Endothelial cell of umbilical vein (primary cell): ENCODE measurements at regions not wholly inside any gene's neighbourhood (a gene's known extent, or its start where the extent isn't known, plus 50 kb on each side); places are given as distances from the start of the nearest gene placed in this dataset.

Experiments
- BruUV-seq: library from RNA; stranded (reverse); fragments of 400-500 nt; replicated peaks from 2 replicates; lab custom pipeline; 2021; lab: Mats Ljungman, UMichigan
- CTCF ChIA-PET: fragments of 300-600, 350-600 bp; sonication (Branson Sonifier 250); formaldehyde crosslinking; loops from one replicate; lab custom pipeline; 2021; ENCODE audit warnings: antibody characterized with exemption, inconsistent platforms; lab: Charles Lee
- POLR2A ChIA-PET: fragments of 300-600, 350-600 bp; sonication (Branson Sonifier 250); formaldehyde crosslinking; loops from one replicate; lab custom pipeline; 2021; ENCODE audit warnings: antibody characterized with exemption, inconsistent platforms; lab: Charles Lee
- DNase-seq: peaks from one replicate; pipeline ENCODE4 v3.0.0-alpha.2; 2011; ENCODE audit warnings: low read depth, low spot score
- FAIRE-seq: peaks from 2 replicates; lab custom pipeline; 2011; peaks lifted over from hg19 to GRCh38; lab: Jason Lieb, UNC
- H2AFZ ChIP-seq: 2 replicates; pipeline ENCODE4 v1.6.0; 2012; ENCODE audit warnings: low read depth, low read length, control low read depth, inconsistent platforms
- H3K27ac ChIP-seq: 2 replicates; pipeline ENCODE4 v1.5.1; 2011; ENCODE audit warnings: low read depth, mild to moderate bottlenecking, control low read depth, low read length, moderate library complexity; ENCODE audit not compliant: insufficient read depth
- H3K27me3 ChIP-seq, 2 experiments: 2 replicates each; pipeline versions ENCODE4 v1.6.0 to v1.6.1; 2011; ENCODE audit warnings: low read length in 2 of 2, mixed read lengths in 1 of 2; ENCODE audit not compliant: control insufficient read depth in 2 of 2, insufficient read depth in 2 of 2
- H3K36me3 ChIP-seq, 2 experiments: 2 replicates in 1 of 2; 3 replicates in 1 of 2; pipeline ENCODE4 v1.5.1; 2011; ENCODE audit warnings: low read length in 2 of 2, mild to moderate bottlenecking in 1 of 2, moderate library complexity in 1 of 2; ENCODE audit not compliant: control insufficient read depth in 2 of 2, insufficient read depth in 2 of 2; ENCODE audit errors: extremely low read depth in 1 of 2
- H3K4me1 ChIP-seq: 3 replicates; pipeline ENCODE4 v1.5.1; 2011; ENCODE audit warnings: mild to moderate bottlenecking, low read length; ENCODE audit not compliant: control insufficient read depth, insufficient read depth; ENCODE audit errors: extremely low read depth
- H3K4me2 ChIP-seq: 2 replicates; pipeline ENCODE4 v1.6.1; 2011; ENCODE audit warnings: low read length, control low read depth, mixed read lengths; ENCODE audit not compliant: insufficient read depth
- H3K4me3 ChIP-seq, 3 experiments: fragments of 200-600 bp in 1 of 3; sonication (generic), shearing (Covaris generic) in 1 of 3; replicated peaks in 1 of 3; 2 replicates each; pipeline ENCODE4 v1.5.1; 2011 to 2016; ENCODE audit warnings: control low read depth in 3 of 3, low read length in 3 of 3, mild to moderate bottlenecking in 2 of 3, inconsistent platforms in 1 of 3, low read depth in 1 of 3, moderate library complexity in 1 of 3; ENCODE audit not compliant: insufficient read depth in 1 of 3
- H3K79me2 ChIP-seq: 2 replicates; pipeline ENCODE4 v1.6.0; 2012; ENCODE audit warnings: low read length, inconsistent platforms; ENCODE audit not compliant: control insufficient read depth, insufficient read depth
- H3K9ac ChIP-seq: replicated peaks from 2 replicates; pipeline ENCODE3; 2011; ENCODE audit warnings: low read length, control low read depth; ENCODE audit not compliant: insufficient read depth; ENCODE audit errors: extremely low read depth
- H3K9me1 ChIP-seq: replicated peaks from 3 replicates; pipeline ENCODE4 v1.6.0; 2011; ENCODE audit warnings: mild to moderate bottlenecking, low read length; ENCODE audit not compliant: control insufficient read depth, insufficient read depth; ENCODE audit errors: extremely low read depth
- H3K9me3 ChIP-seq: replicated peaks from 2 replicates; pipeline ENCODE4 v1.5.1; 2012; ENCODE audit warnings: low read length, inconsistent platforms; ENCODE audit not compliant: control insufficient read depth, insufficient read depth
- H4K20me1 ChIP-seq: replicated peaks from 2 replicates; pipeline ENCODE3; 2011; ENCODE audit warnings: mild to moderate bottlenecking, low read length; ENCODE audit not compliant: control insufficient read depth, insufficient read depth; ENCODE audit errors: extremely low read depth
- CTCF ChIP-seq, 2 donors: IDR thresholded peaks; 1 replicate in 1 of 2; 2 replicates in 1 of 2; pipeline ENCODE4 v1.5.1; 2011; ENCODE audit warnings: low read length in 2 of 2, mild to moderate bottlenecking in 2 of 2, moderate library complexity in 2 of 2, control low read depth in 1 of 2, inconsistent platforms in 1 of 2, low read depth in 1 of 2; ENCODE audit not compliant: insufficient read depth in 1 of 2; ENCODE audit errors: extremely low read depth in 1 of 2
- EZH2 ChIP-seq: IDR thresholded peaks from 2 replicates; pipeline ENCODE4 v1.6.1; 2012; ENCODE audit warnings: borderline replicate concordance, low read depth, mild to moderate bottlenecking, moderate library complexity, low read length, inconsistent platforms; ENCODE audit not compliant: severe bottlenecking
- FOS ChIP-seq: IDR thresholded peaks from 2 replicates; pipeline ENCODE4 v1.6.1; 2011; ENCODE audit warnings: mild to moderate bottlenecking, low read length, moderate library complexity, borderline replicate concordance; ENCODE audit not compliant: insufficient read depth
- GATA2 ChIP-seq: IDR thresholded peaks from 2 replicates; pipeline ENCODE4 v1.7.0; 2011; ENCODE audit warnings: low read depth, mild to moderate bottlenecking, moderate library complexity, mixed read lengths, low read length; ENCODE audit not compliant: insufficient read length, insufficient read depth
- JUN ChIP-seq: IDR thresholded peaks from 2 replicates; pipeline ENCODE4 v1.6.1; 2011; ENCODE audit warnings: borderline replicate concordance, low read depth; ENCODE audit not compliant: insufficient read length, insufficient read depth
- MAX ChIP-seq: IDR thresholded peaks from 2 replicates; pipeline ENCODE4 v1.6.1; 2011; ENCODE audit not compliant: insufficient read depth, insufficient read length
- MYC ChIP-seq: IDR thresholded peaks from one replicate; pipeline ENCODE4 v1.6.1; 2011; ENCODE audit warnings: mild to moderate bottlenecking, low read depth, low read length
- POLR2A ChIP-seq: IDR thresholded peaks from 2 replicates; pipeline ENCODE4 v1.6.1; 2012; ENCODE audit warnings: low read depth, mild to moderate bottlenecking, control low read depth, low read length
- POLR2AphosphoS5 ChIP-seq: IDR thresholded peaks from 2 replicates; pipeline ENCODE4 v1.6.1; 2012; ENCODE audit warnings: low read depth, mild to moderate bottlenecking, control low read depth, low read length, moderate library complexity; ENCODE audit not compliant: insufficient read depth
- dilution Hi-C: fragments of 300-500 bp; cut with MboI; formaldehyde crosslinking; loops from one replicate; pipeline ENCODE4 v1.15.0; 2019; ENCODE audit warnings: low sequenced_read_pairs; ENCODE audit not compliant: extremely low pct_ligation_motif_present
- intact Hi-C: fragments of 100-400 bp; cut with micrococcal nuclease; formaldehyde crosslinking; loops from one replicate; pipeline ENCODE4 v1.10.0; 2022

GRCh38 chr3:83890763-83891135, 1068.0 kb upstream of the CADM2 start:
- H3K4me2 ChIP-seq = no peak overlapping the region
- no peak for FAIRE-seq
- no peaks in the 10 kb centered on the region for H3K79me2 ChIP-seq
- H3K27ac ChIP-seq = no peak overlapping the region
- no peak overlapping the region for H3K9ac ChIP-seq
- intact Hi-C loops (no loop called here), dilution Hi-C loops (no loop called here)
- no peaks in the 10 kb centered on the region for H3K27me3 ChIP-seq
- H3K4me3 ChIP-seq = no peak overlapping the region
- no peak for TF ChIP-seq CTCF (IDR thresholded peaks at IDR 0.05; ENCODE audit: extremely low read depth in 1 of 2, insufficient read depth in 1 of 2, low read depth in 1 of 2, low read length in 2 of 2)
- TF ChIP-seq POLR2AphosphoS5 = no peak
- no peak for TF ChIP-seq FOS
- no peak for TF ChIP-seq GATA2
- no peak for TF ChIP-seq JUN
- CTCF ChIA-PET = no interaction called here
- POLR2A ChIA-PET = no interaction called here
- H3K36me3 ChIP-seq = no peaks in the 10 kb centered on the region
- no peaks in the 10 kb centered on the region for H4K20me1 ChIP-seq
- no TSS peak for BruUV-seq
- H3K9me1 ChIP-seq = no peaks in the 10 kb centered on the region
- no peaks in the 10 kb centered on the region for H3K4me1 ChIP-seq
- H2AFZ ChIP-seq = no peak overlapping the region
- DNase-seq = no peak
- H3K9me3 ChIP-seq = no peaks in the 10 kb centered on the region

GRCh38 chr3:83894223-83894622, 1064.6 kb upstream of the CADM2 start:
- intact Hi-C loops = no loop called here
- H3K4me3 ChIP-seq = no peak overlapping the region
- ChIA-PET CTCF (no interaction called here), POLR2A (no interaction called here)
- H3K9ac ChIP-seq = no peak overlapping the region
- no peak overlapping the region for H3K27ac ChIP-seq
- H3K36me3 ChIP-seq = no peaks in the 10 kb centered on the region
- H3K9me1 ChIP-seq = no peaks in the 10 kb centered on the region
- H4K20me1 ChIP-seq = no peaks in the 10 kb centered on the region
- H2AFZ ChIP-seq = no peak overlapping the region
- H3K27me3 ChIP-seq = no peaks in the 10 kb centered on the region
- no peak overlapping the region for H3K4me2 ChIP-seq
- H3K4me1 ChIP-seq = no peaks in the 10 kb centered on the region
- TF ChIP-seq MAX = no peak
- TF ChIP-seq MYC = no peak
- TF ChIP-seq POLR2AphosphoS5 = no peak
- TF ChIP-seq EZH2 = no peak
- no peak for TF ChIP-seq JUN
- no peak for TF ChIP-seq GATA2
- no peak for TF ChIP-seq CTCF (IDR thresholded peaks at IDR 0.05; ENCODE audit: extremely low read depth in 1 of 2, insufficient read depth in 1 of 2, low read depth in 1 of 2, low read length in 2 of 2)
- no peak for TF ChIP-seq POLR2A
- no peak for TF ChIP-seq FOS
- DNase-seq (no peak), FAIRE-seq (no peak)
- H3K9me3 ChIP-seq = peaks cover 1% of the 10 kb centered on the region
- no TSS peak for BruUV-seq
- no peaks in the 10 kb centered on the region for H3K79me2 ChIP-seq
- dilution Hi-C loops = no loop called here
